ENCODE measurements at regions not wholly inside any gene's neighbourhood (a gene's known extent, or its start where the extent isn't known, plus 50 kb on each side); places are given as distances from the start of the nearest gene placed in this dataset.
"Not testable (repeated sequence)": the region's sequence is repeated elsewhere in the genome, so short reads cannot be mapped to it uniquely, and the experiment has no call there.

- Mint-ChIP-seq H3K27me3 (ENCODE audit: low read depth) (peaks cover 2% of the 10 kb centered on the region), H3K9me3 (no peaks in the 10 kb centered on the region), H3K36me3 (ENCODE audit: low read depth) (no peaks in the 10 kb centered on the region), H3K4me1 (ENCODE audit: low read depth) (no peaks in the 10 kb centered on the region), H3K27ac (no peak overlapping the region), H3K4me3 (no peak overlapping the region)
- no peak for DNase-seq (ENCODE audit: low spot score)
Measured at GRCh38 chr3:153756816-153757215, 364.4 kb upstream of the ARHGEF26 start.

GRCh38 chr3:153757839-153758238 is 363.4 kb upstream of the ARHGEF26 start:
- Mint-ChIP-seq H3K9me3 (no peaks in the 10 kb centered on the region), H3K27me3 (ENCODE audit: low read depth) (peaks cover 2% of the 10 kb centered on the region), H3K27ac (no peak overlapping the region), H3K36me3 (ENCODE audit: low read depth) (no peaks in the 10 kb centered on the region), H3K4me3 (no peak overlapping the region), H3K4me1 (ENCODE audit: low read depth) (no peaks in the 10 kb centered on the region)
- DNase-seq (ENCODE audit: low spot score), result no peak

GRCh38 chr3:153760948-153761347 is 360.2 kb upstream of the ARHGEF26 start:
- Mint-ChIP-seq H3K4me1 (ENCODE audit: low read depth) (no peaks in the 10 kb centered on the region), H3K9me3 (peaks cover under 1% of the 10 kb centered on the region), H3K4me3 (no peak overlapping the region), H3K36me3 (ENCODE audit: low read depth) (no peaks in the 10 kb centered on the region), H3K27me3 (ENCODE audit: low read depth) (peaks cover 4% of the 10 kb centered on the region), H3K27ac (no peak overlapping the region)
- no peak for DNase-seq (ENCODE audit: low spot score)

GRCh38 chr3:153762411-153763235 is 358.6 kb upstream of the ARHGEF26 start:
- no peak overlapping the region for H3K27ac Mint-ChIP-seq
- no peaks in the 10 kb centered on the region for H3K4me1 Mint-ChIP-seq (ENCODE audit: low read depth)
- H3K27me3 Mint-ChIP-seq (ENCODE audit: low read depth), result peaks cover 2% of the 10 kb centered on the region
- H3K36me3 Mint-ChIP-seq (ENCODE audit: low read depth), result no peaks in the 10 kb centered on the region
- DNase-seq (ENCODE audit: low spot score), result no peak
- peaks cover 3% of the 10 kb centered on the region for H3K9me3 Mint-ChIP-seq
- no peak overlapping the region for H3K4me3 Mint-ChIP-seq

GRCh38 chr3:153767601-153768560 is 353.3 kb upstream of the ARHGEF26 start:
- H3K36me3 Mint-ChIP-seq (ENCODE audit: low read depth), result no peaks in the 10 kb centered on the region
- no peak overlapping the region for H3K4me3 Mint-ChIP-seq
- peaks cover 21% of the 10 kb centered on the region for H3K9me3 Mint-ChIP-seq
- no peak for DNase-seq (ENCODE audit: low spot score)
- no peak overlapping the region for H3K27ac Mint-ChIP-seq
- H3K4me1 Mint-ChIP-seq (ENCODE audit: low read depth), result no peaks in the 10 kb centered on the region
- peaks cover 16% of the 10 kb centered on the region for H3K27me3 Mint-ChIP-seq (ENCODE audit: low read depth)

- Mint-ChIP-seq H3K27ac (no peak overlapping the region), H3K36me3 (ENCODE audit: low read depth) (no peaks in the 10 kb centered on the region), H3K27me3 (ENCODE audit: low read depth) (peaks cover 16% of the 10 kb centered on the region), H3K9me3 (peaks cover 21% of the 10 kb centered on the region), H3K4me3 (no peak overlapping the region), H3K4me1 (ENCODE audit: low read depth) (no peaks in the 10 kb centered on the region)
- DNase-seq (ENCODE audit: low spot score), result peak; percentile 26
Measured at GRCh38 chr3:153768561-153769469, 352.4 kb upstream of the ARHGEF26 start.

- H3K36me3 Mint-ChIP-seq (ENCODE audit: low read depth), result no peaks in the 10 kb centered on the region
- no peak overlapping the region for H3K27ac Mint-ChIP-seq
- peaks cover 2% of the 10 kb centered on the region for H3K4me1 Mint-ChIP-seq (ENCODE audit: low read depth)
- H3K27me3 Mint-ChIP-seq (ENCODE audit: low read depth), result peaks cover 8% of the 10 kb centered on the region
- no peak overlapping the region for H3K4me3 Mint-ChIP-seq
- DNase-seq (ENCODE audit: low spot score), result no peak
- no peaks in the 10 kb centered on the region for H3K9me3 Mint-ChIP-seq
Measured at GRCh38 chr3:153783106-153783505, 338.1 kb upstream of the ARHGEF26 start.

- Mint-ChIP-seq H3K27me3 (ENCODE audit: low read depth) (peaks cover 8% of the 10 kb centered on the region), H3K4me3 (no peak overlapping the region)
Measured at GRCh38 chr3:153783741-153784480, 337.3 kb upstream of the ARHGEF26 start.

GRCh38 chr3:153785901-153786300 is 335.3 kb upstream of the ARHGEF26 start:
- Mint-ChIP-seq H3K27ac (no peak overlapping the region), H3K9me3 (no peaks in the 10 kb centered on the region), H3K27me3 (ENCODE audit: low read depth) (peaks cover 8% of the 10 kb centered on the region), H3K4me3 (no peak overlapping the region), H3K36me3 (ENCODE audit: low read depth) (no peaks in the 10 kb centered on the region), H3K4me1 (ENCODE audit: low read depth) (peaks cover 2% of the 10 kb centered on the region)
- DNase-seq (ENCODE audit: low spot score), result no peak

More at GRCh38 chr3:153783741-153784480, 337.3 kb upstream of the ARHGEF26 start:
- H3K27ac Mint-ChIP-seq, result no peak overlapping the region
- H3K9me3 Mint-ChIP-seq, result no peaks in the 10 kb centered on the region
- H3K36me3 Mint-ChIP-seq (ENCODE audit: low read depth), result no peaks in the 10 kb centered on the region
- H3K4me1 Mint-ChIP-seq (ENCODE audit: low read depth), result peaks cover 2% of the 10 kb centered on the region
- DNase-seq (ENCODE audit: low spot score), result no peak

- Mint-ChIP-seq H3K4me3 (no peak overlapping the region), H3K27ac (no peak overlapping the region), H3K27me3 (ENCODE audit: low read depth) (no peaks in the 10 kb centered on the region), H3K4me1 (ENCODE audit: low read depth) (peaks cover 2% of the 10 kb centered on the region), H3K9me3 (no peaks in the 10 kb centered on the region), H3K36me3 (ENCODE audit: low read depth) (no peaks in the 10 kb centered on the region)
- DNase-seq (ENCODE audit: low spot score), result no peak
Measured at GRCh38 chr3:153789380-153789779, 331.8 kb upstream of the ARHGEF26 start.

- H3K36me3 Mint-ChIP-seq (ENCODE audit: low read depth); DNase-seq (ENCODE audit: low spot score); H3K27me3 Mint-ChIP-seq (ENCODE audit: low read depth); H3K27ac Mint-ChIP-seq; H3K4me3 Mint-ChIP-seq; H3K9me3 Mint-ChIP-seq; H3K4me1 Mint-ChIP-seq (ENCODE audit: low read depth): not testable (repeated sequence)
Measured at GRCh38 chr3:153797056-153797455, 324.1 kb upstream of the ARHGEF26 start.

- no peaks in the 10 kb centered on the region for H3K4me1 Mint-ChIP-seq (ENCODE audit: low read depth)
- H3K27ac Mint-ChIP-seq, result no peak overlapping the region
- H3K36me3 Mint-ChIP-seq (ENCODE audit: low read depth), result no peaks in the 10 kb centered on the region
- H3K4me3 Mint-ChIP-seq, result no peak overlapping the region
- no peak for DNase-seq (ENCODE audit: low spot score)
- H3K27me3 Mint-ChIP-seq (ENCODE audit: low read depth), result peaks cover 6% of the 10 kb centered on the region
- H3K9me3 Mint-ChIP-seq, result no peaks in the 10 kb centered on the region
Measured at GRCh38 chr3:153809097-153809496, 312.1 kb upstream of the ARHGEF26 start.

- Mint-ChIP-seq H3K4me3 (no peak overlapping the region), H3K9me3 (no peaks in the 10 kb centered on the region), H3K27me3 (ENCODE audit: low read depth) (no peaks in the 10 kb centered on the region), H3K27ac (no peak overlapping the region), H3K4me1 (ENCODE audit: low read depth) (no peaks in the 10 kb centered on the region), H3K36me3 (ENCODE audit: low read depth) (no peaks in the 10 kb centered on the region)
- DNase-seq (ENCODE audit: low spot score), result no peak
Measured at GRCh38 chr3:153818338-153818737, 302.9 kb upstream of the ARHGEF26 start.

Measured in T-helper 2 cell treated with Interferon-gamma antibody and Interleukin-4, amounts not matched to agents 5 μg/mL and 100 μg/mL, for 36 hours (primary cell).